CD14-positive monocyte (primary cell): ENCODE measurements at regions not wholly inside any gene's neighbourhood (a gene's known extent, or its start where the extent isn't known, plus 50 kb on each side); places are given as distances from the start of the nearest gene placed in this dataset.

ENCODE experiments used
- DNase-seq, 3 donors: peaks; one replicate each; pipeline ENCODE4 v3.0.0-alpha.2; 2011 to 2022
- H2AFZ ChIP-seq: 2 replicates; pipeline ENCODE4 v1.6.0; 2012; ENCODE audit warnings: mild to moderate bottlenecking, low read depth, low read length, inconsistent platforms; ENCODE audit not compliant: insufficient read depth, poor library complexity, severe bottlenecking
- H3K27ac ChIP-seq, 2 donors: 1 replicate in 1 of 2; 2 replicates in 1 of 2; pipeline ENCODE4 v1.5.1; 2012 to 2013; ENCODE audit warnings: low read length in 2 of 2, control low read depth in 1 of 2, inconsistent platforms in 1 of 2, low read depth in 1 of 2, mild to moderate bottlenecking in 1 of 2
- H3K27me3 ChIP-seq, 2 donors: one replicate each; pipeline versions ENCODE4 v1.6.0 to v1.6.1; 2011 to 2013; ENCODE audit warnings: low read length in 2 of 2; ENCODE audit not compliant: control insufficient read depth in 2 of 2, insufficient read depth in 2 of 2
- H3K36me3 ChIP-seq, 2 donors: replicated peaks in 1 of 2; 1 replicate in 1 of 2; 2 replicates in 1 of 2; pipeline versions ENCODE4 v1.5.1 to v1.6.1; 2012 to 2013; ENCODE audit warnings: low read length in 2 of 2, control low read depth in 1 of 2, inconsistent platforms in 1 of 2, mild to moderate bottlenecking in 1 of 2; ENCODE audit not compliant: insufficient read depth in 2 of 2, control insufficient read depth in 1 of 2
- H3K4me1 ChIP-seq, 2 donors: 1 replicate in 1 of 2; 2 replicates in 1 of 2; pipeline versions ENCODE4 v1.5.1 to v1.6.1; 2012 to 2013; ENCODE audit warnings: low read length in 2 of 2, control low read depth in 1 of 2, inconsistent platforms in 1 of 2, mild to moderate bottlenecking in 1 of 2, moderate library complexity in 1 of 2; ENCODE audit not compliant: insufficient read depth in 2 of 2, control insufficient read depth in 1 of 2
- H3K4me2 ChIP-seq: replicated peaks from 2 replicates; pipeline ENCODE3; 2012; ENCODE audit warnings: low read length, moderate library complexity, mild to moderate bottlenecking; ENCODE audit not compliant: poor library complexity, severe bottlenecking; ENCODE audit errors: extremely low read depth
- H3K4me3 ChIP-seq, 3 experiments: fragments of 200-600 bp in 1 of 3; sonication (generic) in 1 of 3; replicated peaks in 1 of 3; 1 replicate in 2 of 3; 2 replicates in 1 of 3; pipeline ENCODE4 v1.5.1; 2011 to 2013; ENCODE audit warnings: low read length in 3 of 3, mild to moderate bottlenecking in 3 of 3, control low read depth in 2 of 3, low read depth in 2 of 3, inconsistent platforms in 1 of 3, moderate library complexity in 1 of 3
- H3K79me2 ChIP-seq: 2 replicates; pipeline ENCODE4 v1.6.0; 2012; ENCODE audit warnings: mild to moderate bottlenecking, control low read depth, inconsistent platforms, low read length, moderate library complexity; ENCODE audit not compliant: insufficient read depth
- H3K9ac ChIP-seq: 2 replicates; pipeline ENCODE4 v1.6.0; 2017; ENCODE audit warnings: low read length, mild to moderate bottlenecking; ENCODE audit not compliant: insufficient read depth, poor library complexity, severe bottlenecking
- H3K9me3 ChIP-seq, 2 donors: replicated peaks in 1 of 2; 1 replicate in 1 of 2; 2 replicates in 1 of 2; pipeline versions ENCODE4 v1.5.1 to v1.6.1; 2012 to 2013; ENCODE audit warnings: low read length in 2 of 2, control low read depth in 1 of 2; ENCODE audit not compliant: control insufficient read depth in 1 of 2, insufficient read depth in 1 of 2
- H4K20me1 ChIP-seq: 2 replicates; pipeline ENCODE4 v1.6.0; 2012; ENCODE audit warnings: mild to moderate bottlenecking, low read length, control low read depth, moderate library complexity; ENCODE audit not compliant: insufficient read depth
- H3K27ac Mint-ChIP-seq, 7 donors: one replicate each; pipeline ENCODE4 v1.8.0; 2020; ENCODE audit warnings: mild to moderate bottlenecking in 7 of 7, mixed read lengths in 7 of 7, moderate library complexity in 6 of 7, inconsistent platforms in 2 of 7
- H3K27me3 Mint-ChIP-seq, 3 donors: one replicate each; pipeline ENCODE4 v1.8.0; 2021 to 2022; ENCODE audit warnings: low read depth in 3 of 3, mild to moderate bottlenecking in 3 of 3, mixed read lengths in 3 of 3, moderate library complexity in 3 of 3, inconsistent platforms in 1 of 3
- H3K36me3 Mint-ChIP-seq, 2 donors: one replicate each; pipeline ENCODE4 v1.8.0; 2020; ENCODE audit warnings: mixed read lengths in 2 of 2, inconsistent platforms in 1 of 2, mild to moderate bottlenecking in 1 of 2
- H3K4me1 Mint-ChIP-seq: one replicate; pipeline ENCODE4 v1.8.0; 2020; ENCODE audit warnings: mild to moderate bottlenecking, mixed read lengths
- H3K4me3 Mint-ChIP-seq, 2 donors: one replicate each; pipeline ENCODE4 v1.8.0; 2020; ENCODE audit warnings: mild to moderate bottlenecking in 2 of 2, mixed read lengths in 2 of 2, moderate library complexity in 1 of 2
- H3K9me3 Mint-ChIP-seq, 7 donors: one replicate each; pipeline ENCODE4 v1.8.0; 2020 to 2022; ENCODE audit warnings: mixed read lengths in 7 of 7, mild to moderate bottlenecking in 6 of 7, moderate library complexity in 6 of 7, inconsistent platforms in 2 of 7
- CTCF ChIP-seq: fragments of 200-600 bp; IDR thresholded peaks from one replicate; pipeline ENCODE4 v1.8.0; 2022; ENCODE audit warnings: antibody characterized with exemption, mild to moderate bottlenecking
- WGBS: methylation state at CpG from one replicate; pipeline ENCODE4 v1.1.5; 2013; ENCODE audit warnings: missing lambda C conversion rate; ENCODE audit not compliant: insufficient coverage; 5-methylcytosine and 5-hydroxymethylcytosine counted together
- intact Hi-C, 2 donors: fragments of 100-400 bp; cut with micrococcal nuclease; formaldehyde crosslinking; loops; one replicate each; pipeline versions ENCODE4 v1.15.0 to v1.15.1; 2023

- Histone ChIP-seq H3K9ac (peak overlapping the region; percentile 95), H2AFZ (peak overlapping the region; percentile 50), H3K36me3 (peaks cover 0 to 5% of the 10 kb centered on the region in 2 donors), H3K27me3 (no peaks in the 10 kb centered on the region), H3K4me1 (peaks cover 56 to 65% of the 10 kb centered on the region in 2 donors), H3K27ac (peak overlapping the region; percentile 86 to 95), H4K20me1 (no peaks in the 10 kb centered on the region), H3K9me3 (no peaks in the 10 kb centered on the region), H3K4me2 (peak overlapping the region; percentile 83), H3K79me2 (peaks cover 8% of the 10 kb centered on the region), H3K4me3 (peak overlapping the region; percentile 55 to 78 (median 69))
- Mint-ChIP-seq H3K9me3 (peaks cover 0 to 5% (median 0%) of the 10 kb centered on the region in 7 donors), H3K27ac (peak overlapping the region; percentile 91 to 97 (median 96)), H3K36me3 (peaks cover 10 to 14% of the 10 kb centered on the region in 2 donors), H3K27me3 (peaks cover 0 to 1% (median 0%) of the 10 kb centered on the region in 3 donors), H3K4me1 (peaks cover 60% of the 10 kb centered on the region), H3K4me3 (peak overlapping the region; percentile 85 to 97)
- peak; percentile 87 to 91 (median 89) for DNase-seq
- TF ChIP-seq CTCF: no peak
- under 1% methylated on average over 100 of the region's 100 CpGs for WGBS
- intact Hi-C loops: loop anchor here (2.0 to 5.0 kb wide), 4 partner anchors 39 to 92 kb away; partner anchors contain the start of gene SIRPA (in 1 of the 2)
Observed at GRCh38 chr20:1803061-1803931, 91.9 kb upstream of the SIRPA start.

- H3K27ac Mint-ChIP-seq: peak overlapping the region; percentile 87 to 97 (median 94)
- H2AFZ ChIP-seq: peak overlapping the region; percentile 36
Observed at GRCh38 chr20:1802385-1803060, 92.7 kb upstream of the SIRPA start.

More at GRCh38 chr20:1802385-1803060, 92.7 kb upstream of the SIRPA start:
- Mint-ChIP-seq H3K27me3 (peaks cover 0 to 1% (median 0%) of the 10 kb centered on the region in 3 donors), H3K9me3 (peaks cover 0 to 5% (median 0%) of the 10 kb centered on the region in 7 donors), H3K4me3 (peak overlapping the region; percentile 85 to 97), H3K4me1 (peaks cover 56% of the 10 kb centered on the region), H3K36me3 (peaks cover 3 to 7% of the 10 kb centered on the region in 2 donors)
- intact Hi-C loops: loop anchor here (1.0 to 5.0 kb wide), 6 partner anchors 40 to 93 kb away; partner anchors contain the start of gene SIRPA (in 2 of the 2)
- H3K79me2 ChIP-seq: peaks cover 8% of the 10 kb centered on the region
- H3K4me2 ChIP-seq: peak overlapping the region; percentile 83
- H3K4me1 ChIP-seq: peaks cover 56 to 65% of the 10 kb centered on the region in 2 donors
- H3K27me3 ChIP-seq: no peaks in the 10 kb centered on the region
- no peaks in the 10 kb centered on the region for H3K36me3 ChIP-seq
- DNase-seq: peak; percentile 73 to 84 (median 83)
- peak overlapping the region; percentile 55 to 78 (median 69) for H3K4me3 ChIP-seq
- TF ChIP-seq CTCF: peak; percentile 82
- H4K20me1 ChIP-seq: no peaks in the 10 kb centered on the region
- no peaks in the 10 kb centered on the region for H3K9me3 ChIP-seq
- 0% methylated on average over 20 of the region's 35 CpGs for WGBS
- H3K9ac ChIP-seq: peak overlapping the region; percentile 95
- peak overlapping the region; percentile 86 to 95 for H3K27ac ChIP-seq
